ENCODE measurements at regions not wholly inside any gene's neighbourhood (a gene's known extent, or its start where the extent isn't known, plus 50 kb on each side); places are given as distances from the start of the nearest gene placed in this dataset.
A peak's percentile ranks its signal among the peaks of the same experiment; 100 is the strongest.

GRCh38 chr12:65602610-65603295 lies 221.5 kb upstream of the HMGA2 start:
- TF ChIP-seq CTCF (IDR thresholded peaks at IDR 0.05; ENCODE audit: borderline replicate concordance, extremely low read depth, insufficient read depth) = peak; percentile 73
- H3K27me3 ChIP-seq (ENCODE audit: control insufficient read depth, insufficient read depth, low read length) = no peaks in the 10 kb centered on the region
- H3K27ac ChIP-seq (ENCODE audit: low read depth in 2 of 2, low read length in 2 of 2) = no peak overlapping the region
- H3K9ac ChIP-seq (ENCODE audit: low read length in 3 of 3) = no peak overlapping the region
- H3K9me3 ChIP-seq (ENCODE audit: control insufficient read depth in 2 of 3, insufficient read depth in 1 of 3, low read length in 3 of 3) = no peaks in the 10 kb centered on the region
- FAIRE-seq (peak; percentile 78), DNase-seq (peak; percentile 77 to 95 (median 86))
- no peaks in the 10 kb centered on the region for H3K36me3 ChIP-seq (ENCODE audit: control insufficient read depth in 2 of 3, insufficient read depth in 3 of 3, low read length in 3 of 3)
- H3K4me3 ChIP-seq (ENCODE audit: low read length in 3 of 3) = peak overlapping the region in 1 of 3 donors; percentile 9
- intact Hi-C loops (cut with DNase I) = no loop called here
- peaks cover 0 to 3% (median 0%) of the 10 kb centered on the region in 3 donors for H3K4me1 ChIP-seq (ENCODE audit: control insufficient read depth in 2 of 3, insufficient read depth in 2 of 3, low read depth in 1 of 3, low read length in 3 of 3)

GRCh38 chr12:65603438-65604351 lies 220.6 kb upstream of the HMGA2 start:
- no peaks in the 10 kb centered on the region for H3K36me3 ChIP-seq (ENCODE audit: control insufficient read depth in 2 of 3, insufficient read depth in 3 of 3, low read length in 3 of 3)
- no peak overlapping the region for H3K9ac ChIP-seq (ENCODE audit: low read length in 3 of 3)
- peak in 3 of 5 donors; percentile 27 to 65 (median 43) for DNase-seq
- no peak for TF ChIP-seq CTCF (IDR thresholded peaks at IDR 0.05; ENCODE audit: borderline replicate concordance, extremely low read depth, insufficient read depth)
- no peak for FAIRE-seq
- intact Hi-C loops (cut with DNase I) = no loop called here
- peaks cover 0 to 3% (median 0%) of the 10 kb centered on the region in 3 donors for H3K4me1 ChIP-seq (ENCODE audit: control insufficient read depth in 2 of 3, insufficient read depth in 2 of 3, low read depth in 1 of 3, low read length in 3 of 3)
- no peak overlapping the region for H3K27ac ChIP-seq (ENCODE audit: low read depth in 2 of 2, low read length in 2 of 2)
- no peaks in the 10 kb centered on the region for H3K27me3 ChIP-seq (ENCODE audit: control insufficient read depth, insufficient read depth, low read length)
- H3K9me3 ChIP-seq (ENCODE audit: control insufficient read depth in 2 of 3, insufficient read depth in 1 of 3, low read length in 3 of 3) = no peaks in the 10 kb centered on the region
- H3K4me3 ChIP-seq (ENCODE audit: low read length in 3 of 3) = no peak overlapping the region

- Histone ChIP-seq H3K27ac (ENCODE audit: low read depth in 2 of 2, low read length in 2 of 2) (no peak overlapping the region), H3K9me3 (ENCODE audit: control insufficient read depth in 2 of 3, insufficient read depth in 1 of 3, low read length in 3 of 3) (no peaks in the 10 kb centered on the region), H3K27me3 (ENCODE audit: control insufficient read depth, insufficient read depth, low read length) (no peaks in the 10 kb centered on the region), H3K4me1 (ENCODE audit: control insufficient read depth in 2 of 3, insufficient read depth in 2 of 3, low read depth in 1 of 3, low read length in 3 of 3) (peaks cover 0 to 3% (median 0%) of the 10 kb centered on the region in 3 donors), H3K4me3 (ENCODE audit: low read length in 3 of 3) (no peak overlapping the region), H3K36me3 (ENCODE audit: control insufficient read depth in 2 of 3, insufficient read depth in 3 of 3, low read length in 3 of 3) (no peaks in the 10 kb centered on the region), H3K9ac (ENCODE audit: low read length in 3 of 3) (no peak overlapping the region)
- DNase-seq = no peak
- intact Hi-C loops (cut with DNase I) = no loop called here
- no peak for FAIRE-seq
- no peak for TF ChIP-seq CTCF (IDR thresholded peaks at IDR 0.05; ENCODE audit: borderline replicate concordance, extremely low read depth, insufficient read depth)
Measured at GRCh38 chr12:65605019-65605418, 219.3 kb upstream of the HMGA2 start.
